GM18505 (cell line): ENCODE measurements at regions not wholly inside any gene's neighbourhood (a gene's known extent, or its start where the extent isn't known, plus 50 kb on each side); places are given as distances from the start of the nearest gene placed in this dataset.
A peak's percentile ranks its signal among the peaks of the same experiment; 100 is the strongest.

Source experiments
- ATAC-seq: cut with Tn5 transposase; IDR thresholded peaks from one replicate; pipeline ENCODE4 v1.9.1; 2021; ENCODE audit not compliant: unreplicated experiment
- POLR2A ChIP-seq: IDR thresholded peaks from 4 replicates; pipeline ENCODE4 v1.6.1; 2011; ENCODE audit warnings: borderline replicate concordance; ENCODE audit not compliant: insufficient read depth, insufficient read length; ENCODE audit errors: extremely low read depth

DNA sequence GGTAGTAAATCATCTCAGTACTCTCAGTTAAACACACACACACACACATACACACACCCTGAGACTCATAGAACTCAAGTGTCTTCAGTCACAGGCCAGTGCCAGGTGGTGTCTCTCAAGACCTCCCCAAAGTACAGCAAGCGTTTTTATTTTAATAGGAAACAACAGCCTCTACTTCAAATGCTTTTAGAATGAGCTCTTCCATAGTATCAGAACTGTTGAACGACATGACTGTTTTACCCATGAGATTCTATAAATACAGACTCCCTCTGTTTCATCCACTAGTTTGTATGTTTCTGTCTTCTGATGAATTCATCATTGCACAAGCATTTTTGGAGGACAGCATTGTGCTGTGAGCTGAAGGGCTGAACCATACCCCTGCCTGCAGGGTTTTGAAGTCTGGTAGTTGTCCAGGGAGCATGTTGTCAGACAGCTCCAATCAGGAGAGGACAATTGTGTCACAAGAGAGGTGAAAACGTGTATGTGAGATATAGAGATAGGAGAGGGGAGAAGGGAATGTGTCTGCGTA is 201.0 kb upstream of the BCL6 start:
- no peak for TF ChIP-seq POLR2A
- no peak for ATAC-seq

DNA sequence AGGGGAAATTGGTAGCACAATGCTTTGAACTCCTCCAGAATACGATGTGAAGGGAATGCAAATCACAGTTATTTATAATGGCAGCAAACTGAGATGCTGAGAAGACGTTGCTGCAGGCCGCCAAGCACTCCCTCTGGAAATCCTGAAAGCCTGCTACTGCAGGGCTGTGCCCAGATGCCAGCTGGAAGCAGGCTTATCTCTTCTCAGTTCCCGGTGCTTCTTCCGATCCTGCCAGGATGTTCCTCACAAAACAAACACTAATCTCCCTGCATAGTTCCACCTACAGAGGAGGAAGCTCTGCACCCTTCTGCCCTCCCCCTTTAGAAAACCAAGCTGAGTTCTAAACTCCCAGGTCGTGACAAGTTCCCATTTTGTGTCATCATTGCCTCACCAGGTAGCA is 201.7 kb upstream of the BCL6 start:
- no peak for ATAC-seq
- TF ChIP-seq POLR2A, result no peak

DNA sequence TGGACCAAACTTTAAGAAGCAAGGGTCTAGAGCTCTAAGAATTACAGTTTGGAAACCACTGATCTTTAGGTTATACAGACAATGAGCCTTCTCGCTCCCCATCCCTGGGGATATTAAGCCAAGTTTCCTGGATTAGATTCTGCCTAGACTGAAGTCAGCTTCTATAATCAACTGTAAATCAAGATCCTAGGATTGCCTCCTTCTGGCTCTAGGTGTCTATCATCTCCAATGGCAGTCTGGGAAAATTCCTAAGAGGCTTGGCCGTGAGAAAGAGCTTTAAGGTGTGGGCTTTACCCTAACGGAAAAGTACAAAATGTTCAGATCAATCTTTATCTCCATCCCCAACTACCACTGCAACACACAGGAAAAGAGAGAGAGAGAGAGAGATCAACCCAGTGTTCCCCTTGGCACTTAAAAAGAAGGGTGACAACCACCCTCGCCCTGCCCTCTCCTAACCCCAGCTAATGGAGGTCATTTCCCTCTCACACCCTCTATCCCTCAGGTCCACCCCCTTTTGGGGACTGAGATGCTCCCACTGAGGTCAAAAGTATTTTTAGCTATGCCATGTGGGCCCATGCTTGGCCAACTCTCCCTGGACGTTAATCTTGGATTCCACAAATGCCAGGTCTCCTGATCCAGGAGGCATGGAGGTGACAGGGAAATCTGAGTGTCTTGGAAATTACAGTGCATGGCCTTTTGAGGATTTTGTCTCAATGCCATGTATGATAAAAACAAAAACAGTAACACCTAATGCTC is 202.8 kb upstream of the BCL6 start:
- TF ChIP-seq POLR2A, result no peak
- no peak for ATAC-seq

DNA sequence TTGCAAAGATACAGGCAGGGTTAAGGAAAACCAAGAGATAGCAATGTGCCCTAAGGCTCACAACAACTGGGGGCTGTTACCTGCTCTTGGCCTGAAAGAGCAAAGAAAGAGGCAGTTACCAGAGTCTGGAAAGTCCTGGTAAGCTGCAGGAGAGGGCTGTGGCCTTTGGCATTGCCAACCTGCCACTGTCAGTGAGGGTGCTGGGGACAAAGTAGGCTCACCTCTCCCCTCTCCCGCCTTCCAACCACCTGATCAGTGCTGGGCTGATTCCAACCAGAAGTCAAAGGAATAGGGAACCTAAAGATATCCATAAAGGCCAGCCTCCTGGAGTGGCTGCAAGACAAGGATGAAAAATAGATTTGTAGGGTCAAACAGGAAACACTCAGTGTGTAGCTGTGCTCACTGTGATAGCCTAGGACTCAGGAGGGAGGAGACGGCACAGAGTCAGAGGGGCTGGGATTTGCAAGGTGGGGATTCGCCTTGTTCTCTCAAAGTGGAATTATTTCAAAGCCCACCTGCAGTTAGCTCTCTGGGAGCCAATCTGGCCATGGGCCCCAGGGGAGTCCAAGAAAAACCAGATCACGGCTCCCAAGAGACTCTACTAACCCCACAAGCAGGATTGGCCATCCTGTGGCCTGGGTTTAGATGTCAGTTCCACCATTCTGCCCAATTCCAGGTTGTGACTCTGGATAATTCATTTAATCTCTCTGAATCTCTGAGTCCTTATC is 204.0 kb upstream of the BCL6 start:
- no peak for TF ChIP-seq POLR2A
- no peak for ATAC-seq

DNA sequence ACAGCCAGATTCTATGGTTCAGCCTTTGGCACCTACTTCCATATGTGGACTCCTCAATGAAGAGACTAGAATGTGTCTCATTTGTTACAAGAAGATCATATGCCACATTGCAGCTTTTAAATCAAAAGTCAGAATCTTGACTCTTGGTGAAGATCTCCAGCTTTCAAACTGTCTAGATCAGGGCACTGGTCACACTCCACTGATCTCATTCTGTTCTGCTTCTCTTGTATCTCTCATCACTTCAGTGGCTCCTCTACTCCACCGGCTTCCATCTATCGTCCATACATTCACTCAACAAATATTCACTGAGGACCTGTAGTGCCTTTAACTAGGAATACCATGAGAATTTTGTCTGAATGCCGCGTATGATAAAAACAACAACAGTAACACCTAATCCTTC is 203.3 kb upstream of the LPP start:
- no peak for ATAC-seq

DNA sequence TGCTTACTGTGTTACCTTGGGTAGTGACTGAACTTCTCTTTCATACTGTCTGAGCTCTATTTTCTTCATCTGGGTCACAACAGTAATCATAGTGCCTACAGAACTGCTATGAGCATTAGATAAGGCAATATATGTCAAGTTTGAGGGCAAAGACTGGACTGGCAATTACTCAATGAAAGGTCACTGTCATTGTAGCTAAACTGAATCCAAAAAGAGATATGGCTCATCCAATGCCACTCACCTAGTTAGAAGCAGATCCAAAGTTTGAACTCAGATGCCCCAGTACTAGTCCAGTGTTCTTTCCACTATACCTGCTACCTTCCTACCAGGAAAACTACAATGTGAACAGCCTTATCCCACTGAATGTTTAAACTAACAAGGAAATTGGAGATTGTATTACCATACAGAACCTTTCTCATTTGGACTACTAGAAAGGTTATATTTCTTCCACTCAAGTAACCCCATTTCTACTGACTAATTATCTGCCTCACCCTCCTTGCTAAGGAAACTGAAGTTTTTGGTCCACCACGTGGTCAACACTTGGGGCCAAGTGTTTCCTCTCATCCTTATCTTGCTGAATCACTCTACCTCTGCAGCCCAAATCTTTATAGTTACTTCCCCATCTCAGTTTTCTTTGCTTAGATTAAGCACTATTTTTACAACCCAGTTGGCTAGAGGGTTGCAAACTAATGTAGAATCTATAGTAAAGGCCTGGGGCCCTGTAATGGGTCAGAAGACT is 202.3 kb upstream of the LPP start:
- TF ChIP-seq POLR2A, result no peak
- no peak for ATAC-seq

More for the DNA sequence above, 203.3 kb upstream of the LPP start:
- TF ChIP-seq POLR2A, result no peak

DNA sequence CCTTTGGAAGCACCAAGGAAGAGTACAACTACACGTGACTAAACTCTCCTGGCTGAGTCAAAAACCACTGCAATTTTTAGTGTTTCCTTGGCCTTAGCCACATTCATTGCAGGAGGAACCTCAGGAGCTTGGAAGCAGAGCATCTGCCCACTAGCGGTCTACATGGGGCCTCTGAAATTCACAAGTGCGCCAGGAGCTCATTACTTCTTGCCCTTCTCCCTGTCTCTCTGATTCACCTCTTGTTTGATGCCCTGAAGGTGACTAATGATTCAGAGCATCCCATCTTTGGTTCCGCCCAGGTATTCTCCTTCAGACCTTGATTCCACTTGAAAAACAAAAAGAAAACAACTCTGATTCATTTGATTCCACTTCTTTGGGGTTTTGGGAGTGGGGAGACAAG is 201.1 kb upstream of the LPP start:
- no peak for ATAC-seq
- TF ChIP-seq POLR2A, result no peak

DNA sequence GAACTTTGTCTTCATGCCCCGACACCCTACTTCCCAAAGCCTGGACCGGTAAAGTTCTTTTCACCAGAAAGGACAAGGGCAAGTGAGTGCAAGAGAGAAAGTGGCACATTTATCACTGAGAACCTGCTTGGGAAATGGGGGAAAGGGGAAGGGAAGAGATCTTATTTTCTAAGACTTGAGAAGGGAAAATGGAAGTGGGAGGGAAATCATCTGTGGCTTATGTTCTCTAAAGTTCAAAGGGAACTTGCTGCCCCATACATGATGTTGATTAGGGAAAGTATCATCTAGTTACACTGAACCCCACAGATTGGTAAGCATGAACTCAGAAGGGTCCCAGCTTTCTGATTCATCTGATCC is 199.5 kb upstream of the LPP start:
- no peak for TF ChIP-seq POLR2A
- no peak for ATAC-seq

DNA sequence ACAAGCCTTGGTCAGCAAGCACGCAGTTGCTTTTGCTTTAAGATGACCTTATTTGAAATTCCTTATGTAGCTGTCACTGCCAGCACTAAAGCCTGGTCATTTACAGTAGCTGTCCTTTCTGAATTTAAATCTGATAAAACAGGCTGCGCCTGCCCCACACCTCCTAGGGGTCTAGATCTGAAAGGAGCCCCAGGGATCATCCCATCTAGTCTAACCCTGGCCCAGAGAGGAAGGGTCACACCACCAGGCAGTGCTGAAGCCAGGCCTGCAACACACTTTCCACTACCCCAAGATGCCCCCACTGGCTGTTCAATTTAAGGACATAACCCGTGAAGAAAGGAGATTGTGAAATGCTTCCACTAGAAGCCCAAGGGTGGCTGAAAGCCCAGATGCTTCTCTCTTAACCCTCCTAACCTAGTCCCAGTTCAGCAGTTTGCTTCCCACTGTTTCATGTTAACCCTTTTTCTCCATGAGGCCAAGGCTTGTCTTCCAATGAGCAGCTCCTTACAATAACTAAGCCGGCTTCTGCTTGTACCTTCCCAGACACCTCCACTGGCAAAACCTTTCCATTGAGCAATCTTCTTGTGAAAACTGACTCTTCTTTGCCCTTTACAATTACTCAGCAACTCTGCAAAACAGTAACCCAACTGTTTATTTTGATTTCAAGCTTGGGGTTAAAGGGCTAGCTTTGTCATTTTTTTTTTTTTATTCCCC is 198.9 kb upstream of the LPP start:
- no peak for ATAC-seq
- no peak for TF ChIP-seq POLR2A

DNA sequence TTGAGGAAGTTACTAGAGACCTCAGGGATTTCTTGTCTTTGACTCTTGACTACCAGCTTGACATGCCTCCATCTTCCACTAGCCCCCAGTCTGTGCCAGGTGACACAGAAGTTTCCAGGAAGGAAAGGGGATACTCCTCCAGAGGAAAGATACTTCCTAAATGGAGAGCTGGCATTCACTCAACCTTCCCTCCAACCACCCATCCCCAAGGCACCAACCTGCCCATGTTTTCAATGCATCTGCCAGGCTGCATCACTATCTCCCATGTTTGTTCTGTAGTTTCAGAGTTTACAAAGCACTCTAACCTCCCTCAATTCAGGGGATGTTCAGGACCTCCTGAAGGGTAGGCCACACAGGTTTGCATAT is 198.4 kb upstream of the LPP start:
- TF ChIP-seq POLR2A, result no peak

DNA sequence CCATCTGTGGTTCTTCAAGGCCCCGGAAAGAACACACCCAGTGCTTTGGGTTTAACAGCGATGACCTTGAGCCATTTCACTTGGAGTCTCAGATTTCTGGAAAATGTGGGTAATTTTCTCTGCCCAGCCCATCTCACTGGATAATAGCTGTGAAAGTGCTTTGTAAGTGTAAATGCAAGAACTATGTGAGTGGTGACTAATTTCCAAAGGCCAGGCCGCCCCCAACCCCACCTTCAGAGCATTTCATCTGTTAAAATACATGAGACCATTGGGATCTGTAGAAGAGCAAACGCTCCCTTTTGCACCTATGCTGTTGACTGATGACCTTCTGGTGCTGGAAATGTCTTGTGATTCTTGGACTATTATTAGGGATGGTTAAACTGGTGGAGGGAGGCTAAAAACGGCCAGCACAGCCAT is 196.8 kb upstream of the LPP start:
- no peak for TF ChIP-seq POLR2A
- ATAC-seq, result no peak

More for the DNA sequence above, 198.4 kb upstream of the LPP start:
- ATAC-seq, result no peak

DNA sequence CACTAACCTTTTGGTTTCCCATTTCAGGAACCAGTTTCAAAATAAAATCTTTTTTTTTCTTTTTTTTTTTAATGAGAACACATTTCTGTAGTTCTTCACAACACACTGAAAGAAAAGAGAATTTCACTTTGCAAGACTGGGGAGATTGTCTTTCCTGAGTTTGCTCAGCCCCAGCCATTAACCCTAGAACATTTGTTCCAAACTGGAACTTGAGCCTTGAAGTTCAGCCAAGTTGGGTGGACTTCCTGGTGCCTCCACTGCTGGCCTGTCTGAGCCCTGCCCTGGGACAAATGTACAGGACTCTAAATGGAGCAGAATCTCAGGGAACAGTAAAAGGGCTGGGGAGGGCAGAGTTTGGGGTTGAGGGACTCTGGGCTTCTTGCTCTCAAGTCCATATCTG is 196.4 kb upstream of the LPP start:
- no peak for TF ChIP-seq POLR2A

DNA sequence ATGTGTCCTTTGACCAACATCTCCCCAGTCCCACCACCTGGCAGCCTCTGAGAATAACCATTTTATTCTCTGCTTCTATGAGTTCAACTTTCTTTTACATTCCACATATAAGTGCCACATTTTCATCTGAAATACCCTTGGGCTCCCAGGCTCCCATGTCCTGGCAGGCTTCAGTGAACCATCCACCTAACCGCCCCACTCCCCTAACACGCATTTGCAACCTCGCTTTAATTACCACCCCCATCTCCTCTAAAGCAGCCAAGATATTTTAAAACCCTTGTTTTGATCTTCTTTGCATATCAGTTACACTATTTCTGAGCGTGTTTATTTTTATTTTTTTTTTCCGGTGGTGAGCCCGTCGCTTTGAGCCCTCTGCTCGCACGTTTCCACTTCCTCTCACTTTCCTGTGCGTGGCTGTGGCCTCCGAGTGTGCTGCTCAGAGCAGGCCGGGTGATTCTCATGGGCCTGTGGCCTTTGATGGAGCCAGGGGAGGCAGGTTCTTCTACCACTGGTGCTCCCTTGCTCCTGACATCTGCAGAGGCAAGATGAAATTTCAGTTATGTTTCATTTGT is 195.4 kb upstream of the LPP start:
- ATAC-seq, result peak; percentile 54
- TF ChIP-seq POLR2A, result no peak

More for the DNA sequence above, 196.4 kb upstream of the LPP start:
- no peak for ATAC-seq
